Esophagus muscularis mucosa (tissue), 4 donors: ENCODE measurements at regions not wholly inside any gene's neighbourhood (a gene's known extent, or its start where the extent isn't known, plus 50 kb on each side); places are given as distances from the start of the nearest gene placed in this dataset.
"Not testable (repeated sequence)": the region's sequence is repeated elsewhere in the genome, so short reads cannot be mapped to it uniquely, and the experiment has no call there.

Experiments used
- DNase-seq: peaks from one replicate; pipeline ENCODE4 v3.0.0-alpha.2; 2017; ENCODE audit errors: extremely low spot score
- H3K27ac ChIP-seq, 4 donors: fragments of 200-600 bp; sonication (generic); replicated peaks in 1 of 4; 1 replicate in 3 of 4; 2 replicates in 1 of 4; pipeline ENCODE4 v1.5.1; 2016 to 2019; ENCODE audit warnings: mild to moderate bottlenecking in 1 of 4
- H3K27me3 ChIP-seq, 4 donors: fragments of 200-600 bp; sonication (generic); one replicate each; pipeline versions ENCODE4 v1.5.1 to v1.6.0; 2016 to 2019
- H3K36me3 ChIP-seq, 4 donors: fragments of 200-600 bp; sonication (generic); one replicate each; pipeline ENCODE4 v1.5.1; 2016 to 2019
- H3K4me1 ChIP-seq, 4 donors: fragments of 200-600 bp; sonication (generic); one replicate each; pipeline ENCODE4 v1.5.1; 2016 to 2019
- H3K4me3 ChIP-seq, 4 donors: fragments of 200-600 bp; sonication (generic); 1 replicate in 2 of 4; 2 replicates in 2 of 4; pipeline ENCODE4 v1.5.1; 2016 to 2019; ENCODE audit warnings: mild to moderate bottlenecking in 4 of 4, moderate library complexity in 1 of 4
- H3K9me3 ChIP-seq, 4 donors: fragments of 200-600 bp; sonication (generic); 1 replicate in 3 of 4; 2 replicates in 1 of 4; pipeline ENCODE4 v1.5.1; 2016 to 2019
- EP300 ChIP-seq: sonication (generic); formaldehyde crosslinking; IDR thresholded peaks from one replicate; pipeline ENCODE4 v1.6.1; 2017; ENCODE audit warnings: antibody characterized with exemption
- POLR2A ChIP-seq: fragments of 450-650 bp; IDR thresholded peaks from one replicate; pipeline ENCODE4 v1.6.1; 2017; ENCODE audit warnings: antibody characterized with exemption, moderate library complexity, mild to moderate bottlenecking, low read depth
- POLR2AphosphoS5 ChIP-seq, 2 donors: sonication (generic); formaldehyde crosslinking; IDR thresholded peaks; one replicate each; pipeline ENCODE4 v1.6.1; 2017; ENCODE audit warnings: antibody characterized with exemption in 2 of 2
- WGBS: methylation state at CpG from one replicate; pipeline ENCODE4 v1.1.5; 2018; 5-methylcytosine and 5-hydroxymethylcytosine counted together
- intact Hi-C: fragments of 100-400 bp; cut with DNase I; formaldehyde crosslinking; loops from one replicate; pipeline ENCODE4 v1.15.1; 2023
- TF ChIP-seq, protein P1 (sequence below), 3 experiments: fragments of 200-600 bp in 2 of 3; fragments of 450-650 bp in 1 of 3; sonication (generic) in 2 of 3; IDR thresholded peaks; one replicate each; pipeline ENCODE4 v1.5.1; 2017 to 2019; ENCODE audit warnings: antibody characterized with exemption in 3 of 3, mild to moderate bottlenecking in 2 of 3, moderate library complexity in 1 of 3

- H3K27ac ChIP-seq = no peak overlapping the region
- WGBS = 72% methylated on average over 3 of the region's 3 CpGs
- H3K4me1 ChIP-seq = no peaks in the 10 kb centered on the region
- no peak for TF ChIP-seq EP300
- TF ChIP-seq POLR2AphosphoS5 (IDR thresholded peaks at IDR 0.05) = no peak
- no peak for TF ChIP-seq POLR2A
- TF ChIP-seq, protein P1, sequence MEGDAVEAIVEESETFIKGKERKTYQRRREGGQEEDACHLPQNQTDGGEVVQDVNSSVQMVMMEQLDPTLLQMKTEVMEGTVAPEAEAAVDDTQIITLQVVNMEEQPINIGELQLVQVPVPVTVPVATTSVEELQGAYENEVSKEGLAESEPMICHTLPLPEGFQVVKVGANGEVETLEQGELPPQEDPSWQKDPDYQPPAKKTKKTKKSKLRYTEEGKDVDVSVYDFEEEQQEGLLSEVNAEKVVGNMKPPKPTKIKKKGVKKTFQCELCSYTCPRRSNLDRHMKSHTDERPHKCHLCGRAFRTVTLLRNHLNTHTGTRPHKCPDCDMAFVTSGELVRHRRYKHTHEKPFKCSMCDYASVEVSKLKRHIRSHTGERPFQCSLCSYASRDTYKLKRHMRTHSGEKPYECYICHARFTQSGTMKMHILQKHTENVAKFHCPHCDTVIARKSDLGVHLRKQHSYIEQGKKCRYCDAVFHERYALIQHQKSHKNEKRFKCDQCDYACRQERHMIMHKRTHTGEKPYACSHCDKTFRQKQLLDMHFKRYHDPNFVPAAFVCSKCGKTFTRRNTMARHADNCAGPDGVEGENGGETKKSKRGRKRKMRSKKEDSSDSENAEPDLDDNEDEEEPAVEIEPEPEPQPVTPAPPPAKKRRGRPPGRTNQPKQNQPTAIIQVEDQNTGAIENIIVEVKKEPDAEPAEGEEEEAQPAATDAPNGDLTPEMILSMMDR (IDR thresholded peaks at IDR 0.05) = no peak
- no peaks in the 10 kb centered on the region for H3K9me3 ChIP-seq
- no peaks in the 10 kb centered on the region for H3K36me3 ChIP-seq
- H3K27me3 ChIP-seq = no peaks in the 10 kb centered on the region
- intact Hi-C loops = no loop called here
- no peak overlapping the region for H3K4me3 ChIP-seq
- DNase-seq = no peak
Measured at GRCh38 chr20:40009542-40009941, 679.5 kb downstream of the MAFB start.

- H3K27ac ChIP-seq = no peak overlapping the region
- no peaks in the 10 kb centered on the region for H3K27me3 ChIP-seq
- DNase-seq = no peak
- WGBS = 79% methylated on average over 3 of the region's 3 CpGs
- intact Hi-C loops = no loop called here
- no peaks in the 10 kb centered on the region for H3K4me1 ChIP-seq
- TF ChIP-seq EP300 (no peak), POLR2AphosphoS5 (IDR thresholded peaks at IDR 0.05) (no peak), POLR2A (no peak)
- TF ChIP-seq, protein P1 (IDR thresholded peaks at IDR 0.05) = no peak
- H3K36me3 ChIP-seq = no peaks in the 10 kb centered on the region
- no peaks in the 10 kb centered on the region for H3K9me3 ChIP-seq
- no peak overlapping the region for H3K4me3 ChIP-seq
Measured at GRCh38 chr20:40008177-40008576, 680.9 kb downstream of the MAFB start.

DNA sequence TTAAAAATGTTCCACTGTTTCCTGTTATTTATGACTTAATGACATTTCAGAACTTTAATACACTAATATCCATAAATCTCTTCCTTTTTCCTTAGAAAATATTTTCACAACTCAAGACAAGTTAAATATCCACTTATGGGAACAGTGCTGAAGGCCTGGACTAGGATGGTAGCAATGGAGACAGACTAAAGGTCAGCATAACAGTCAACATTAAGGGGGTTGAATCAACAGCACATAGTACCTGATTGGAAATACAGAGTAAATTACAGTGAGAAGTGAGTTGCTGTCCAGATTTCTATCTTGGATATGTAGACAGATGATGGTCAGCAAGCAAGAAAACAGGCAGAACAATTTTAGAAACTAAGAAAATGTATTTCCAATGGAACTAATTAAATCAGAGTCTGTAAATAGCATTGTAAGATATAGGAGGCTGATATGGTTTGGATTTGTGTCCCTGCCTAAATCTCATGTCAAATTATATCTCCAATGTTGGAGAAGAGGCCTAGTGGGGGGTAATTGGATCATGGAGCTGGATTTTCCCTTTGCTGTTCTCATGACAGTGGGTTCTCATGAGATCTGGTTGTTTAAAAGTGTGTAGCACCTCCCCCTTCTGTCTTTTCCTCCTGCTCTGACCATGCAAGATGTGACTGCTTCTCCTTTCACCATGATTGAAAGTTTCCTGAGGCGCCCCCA lies 682.7 kb downstream of the MAFB start:
- 67% methylated on average over 1 of the region's 1 CpG for WGBS

DNA sequence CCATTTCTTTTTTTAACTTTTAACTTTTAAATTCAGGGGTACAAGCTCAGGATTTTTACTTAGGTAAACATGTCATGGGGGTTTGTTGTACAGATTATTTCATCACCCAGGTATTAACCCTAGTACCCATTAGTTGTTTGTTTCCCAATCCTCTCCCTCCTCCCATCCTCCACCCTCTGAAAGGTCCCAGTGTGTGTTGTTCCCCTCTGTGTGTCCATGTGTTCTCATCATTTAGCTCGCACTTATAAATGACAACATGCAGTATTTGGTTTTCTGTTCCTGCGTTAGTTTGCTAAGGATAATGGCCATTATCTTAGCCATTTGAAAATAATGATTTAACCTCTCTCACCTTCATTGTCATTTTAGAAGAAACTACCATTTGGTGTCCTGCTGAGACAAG lies 684.9 kb downstream of the MAFB start:
- intact Hi-C loops, H3K27ac ChIP-seq, H3K4me3 ChIP-seq, H3K27me3 ChIP-seq, H3K4me1 ChIP-seq, H3K9me3 ChIP-seq, DNase-seq, H3K36me3 ChIP-seq: not testable (repeated sequence)
- 92% methylated on average over 2 of the region's 2 CpGs for WGBS

More for the DNA sequence above, 682.7 kb downstream of the MAFB start:
- H3K4me3 ChIP-seq = no peak overlapping the region
- no peaks in the 10 kb centered on the region for H3K27me3 ChIP-seq
- no peak for DNase-seq
- intact Hi-C loops = no loop called here
- no peaks in the 10 kb centered on the region for H3K36me3 ChIP-seq
- TF ChIP-seq POLR2A (no peak), POLR2AphosphoS5 (IDR thresholded peaks at IDR 0.05) (no peak), EP300 (no peak)
- TF ChIP-seq, protein P1 (IDR thresholded peaks at IDR 0.05) = no peak
- no peak overlapping the region for H3K27ac ChIP-seq
- no peaks in the 10 kb centered on the region for H3K9me3 ChIP-seq
- H3K4me1 ChIP-seq = no peaks in the 10 kb centered on the region

- H3K9me3 ChIP-seq = peaks cover 0 to 3% (median 0%) of the 10 kb centered on the region in 4 donors
- DNase-seq = no peak
- H3K27ac ChIP-seq = no peak overlapping the region
- no peak overlapping the region for H3K4me3 ChIP-seq
- intact Hi-C loops = no loop called here
- 50% methylated on average over 2 of the region's 2 CpGs for WGBS
- peaks cover 0 to 6% (median 0%) of the 10 kb centered on the region in 4 donors for H3K4me1 ChIP-seq
- H3K36me3 ChIP-seq = no peaks in the 10 kb centered on the region
- no peak for TF ChIP-seq POLR2AphosphoS5 (IDR thresholded peaks at IDR 0.05)
- TF ChIP-seq POLR2A = no peak
- TF ChIP-seq, protein P1 (IDR thresholded peaks at IDR 0.05) = no peak
- no peak for TF ChIP-seq EP300
- no peaks in the 10 kb centered on the region for H3K27me3 ChIP-seq
Measured at GRCh38 chr20:39993742-39994141, 695.3 kb downstream of the MAFB start.
